ENCODE measurements at regions not wholly inside any gene's neighbourhood (a gene's known extent, or its start where the extent isn't known, plus 50 kb on each side); places are given as distances from the start of the nearest gene placed in this dataset.

- no peaks in the 10 kb centered on the region for H3K9me3 ChIP-seq
- intact Hi-C loops (cut with DNase I; ENCODE audit: low total_unique reads), result no loop called here
- H3K4me1 ChIP-seq, result no peaks in the 10 kb centered on the region
- no peak for DNase-seq (ENCODE audit: low spot score in 2 of 2)
- H3K36me3 ChIP-seq, result no peaks in the 10 kb centered on the region
- no peaks in the 10 kb centered on the region for H3K27me3 ChIP-seq
- H3K4me3 ChIP-seq, result no peak overlapping the region
- TF ChIP-seq POLR2AphosphoS5 (IDR thresholded peaks at IDR 0.05), result no peak
- H3K27ac ChIP-seq, result peak overlapping the region in 1 of 2 donors; percentile 18
Observed at GRCh38 chr4:33054656-33055196, 2334.6 kb downstream of the PCDH7 start.

- intact Hi-C loops (cut with DNase I; ENCODE audit: low total_unique reads), result no loop called here
- Histone ChIP-seq H3K4me3 (no peak overlapping the region), H3K27ac (no peak overlapping the region), H3K27me3 (no peaks in the 10 kb centered on the region), H3K4me1 (no peaks in the 10 kb centered on the region), H3K36me3 (no peaks in the 10 kb centered on the region), H3K9me3 (no peaks in the 10 kb centered on the region)
- no peak for DNase-seq (ENCODE audit: low spot score in 2 of 2)
- TF ChIP-seq POLR2A (IDR thresholded peaks at IDR 0.05), result no peak
- TF ChIP-seq CTCF (IDR thresholded peaks at IDR 0.05), result no peak
- TF ChIP-seq POLR2AphosphoS5 (IDR thresholded peaks at IDR 0.05), result no peak
Observed at GRCh38 chr4:33057736-33058135, 2337.6 kb downstream of the PCDH7 start.

GRCh38 chr4:33058998-33059397, 2338.8 kb downstream of the PCDH7 start:
- intact Hi-C loops (cut with DNase I; ENCODE audit: low total_unique reads), result no loop called here
- TF ChIP-seq POLR2A (IDR thresholded peaks at IDR 0.05), result no peak
- no peak for TF ChIP-seq CTCF (IDR thresholded peaks at IDR 0.05)
- TF ChIP-seq POLR2AphosphoS5 (IDR thresholded peaks at IDR 0.05), result no peak
- H3K36me3 ChIP-seq, result no peaks in the 10 kb centered on the region
- no peaks in the 10 kb centered on the region for H3K4me1 ChIP-seq
- H3K27me3 ChIP-seq, result no peaks in the 10 kb centered on the region
- DNase-seq (ENCODE audit: low spot score in 2 of 2), result no peak
- no peaks in the 10 kb centered on the region for H3K9me3 ChIP-seq
- no peak overlapping the region for H3K27ac ChIP-seq
- no peak overlapping the region for H3K4me3 ChIP-seq

- H3K9me3 ChIP-seq, result no peaks in the 10 kb centered on the region
- no peak for DNase-seq (ENCODE audit: low spot score in 2 of 2)
- no peaks in the 10 kb centered on the region for H3K27me3 ChIP-seq
- intact Hi-C loops (cut with DNase I; ENCODE audit: low total_unique reads), result no loop called here
- H3K4me1 ChIP-seq, result no peaks in the 10 kb centered on the region
- TF ChIP-seq POLR2A (IDR thresholded peaks at IDR 0.05) (no peak), CTCF (IDR thresholded peaks at IDR 0.05) (peak in 1 of 3 donors; percentile 26)
- peak overlapping the region in 1 of 2 donors; percentile 20 for H3K27ac ChIP-seq
- H3K36me3 ChIP-seq, result no peaks in the 10 kb centered on the region
- H3K4me3 ChIP-seq, result no peak overlapping the region
Observed at GRCh38 chr4:33060674-33061542, 2340.7 kb downstream of the PCDH7 start.

GRCh38 chr4:33061727-33062126, 2341.6 kb downstream of the PCDH7 start:
- DNase-seq (ENCODE audit: low spot score in 2 of 2), result no peak
- Histone ChIP-seq H3K9me3 (no peaks in the 10 kb centered on the region), H3K27me3 (no peaks in the 10 kb centered on the region), H3K4me3 (no peak overlapping the region), H3K36me3 (no peaks in the 10 kb centered on the region), H3K4me1 (no peaks in the 10 kb centered on the region), H3K27ac (peak overlapping the region in 1 of 2 donors; percentile 20)
- intact Hi-C loops (cut with DNase I; ENCODE audit: low total_unique reads), result no loop called here
- TF ChIP-seq POLR2A (IDR thresholded peaks at IDR 0.05), result no peak
- no peak for TF ChIP-seq POLR2AphosphoS5 (IDR thresholded peaks at IDR 0.05)
- no peak for TF ChIP-seq CTCF (IDR thresholded peaks at IDR 0.05)
